Activated CD4-positive, alpha-beta T cell treated with anti-CD3 and anti-CD28 coated beads, Interleukin-2, amount 50 U/mL, for 4 hours (primary cell): ENCODE measurements at regions not wholly inside any gene's neighbourhood (a gene's known extent, or its start where the extent isn't known, plus 50 kb on each side); places are given as distances from the start of the nearest gene placed in this dataset.

Experiments
- DNase-seq, 2 experiments: peaks; one replicate each; pipeline ENCODE4 v3.0.0-alpha.2; 2020

DNA sequence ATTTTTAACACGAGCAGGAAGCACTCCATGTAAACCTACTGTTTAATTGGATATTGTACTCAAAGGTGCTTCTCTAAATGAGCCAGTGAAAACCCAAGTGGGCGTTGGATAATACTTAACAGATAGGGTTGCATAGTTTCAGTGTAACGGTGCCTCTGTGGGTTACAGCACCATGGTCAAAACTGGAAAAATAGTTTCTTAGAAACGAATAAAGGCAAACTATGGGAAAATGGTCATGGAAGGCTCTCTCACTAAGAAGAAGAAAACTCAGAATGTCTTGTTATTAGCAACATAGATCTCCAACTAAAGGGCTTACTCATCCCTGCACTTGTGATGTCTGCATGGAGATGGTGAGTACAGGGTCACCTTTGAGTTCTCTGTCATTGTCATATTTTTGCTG is 59.1 kb upstream of the NEDD9 start:
- DNase-seq: no peak

DNA sequence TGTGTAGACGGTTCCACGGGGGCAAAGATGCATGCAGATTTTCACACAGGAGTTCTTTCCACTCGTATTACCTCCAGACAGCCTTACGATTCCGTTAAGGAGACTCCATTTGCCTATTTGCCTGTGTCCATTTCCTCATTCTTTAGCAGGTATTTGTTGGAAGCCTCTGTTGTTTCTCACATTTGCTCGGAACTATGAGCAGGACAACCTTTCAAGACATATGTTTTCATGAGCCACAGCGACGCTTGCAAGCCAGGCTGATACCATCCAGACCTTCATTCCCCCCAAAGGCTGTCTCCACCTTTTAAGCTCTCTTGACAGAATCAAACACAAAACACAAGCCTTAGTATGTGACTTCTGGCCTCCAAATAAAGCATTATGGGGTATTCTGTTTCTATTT is 57.6 kb upstream of the NEDD9 start:
- DNase-seq: no peak

DNA sequence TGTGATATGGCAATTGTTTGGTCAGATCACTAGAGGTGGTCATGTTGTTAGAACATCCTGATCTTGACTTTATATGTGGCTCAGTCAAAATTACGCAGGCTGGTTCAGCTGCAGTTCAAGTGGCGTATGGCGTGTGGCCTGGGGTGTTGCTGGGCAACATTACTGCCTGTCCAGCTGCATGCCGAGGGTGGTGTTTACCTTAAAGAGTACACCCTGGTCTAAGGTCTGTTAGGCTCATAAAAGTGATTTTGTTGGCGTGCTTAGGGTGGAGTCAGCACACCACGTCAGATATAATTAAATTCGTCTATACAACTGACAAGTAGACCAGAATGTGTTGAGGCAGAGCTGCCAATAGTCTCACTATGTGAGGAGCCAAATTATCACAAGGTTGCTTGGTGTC is 55.6 kb upstream of the NEDD9 start:
- no peak for DNase-seq

DNA sequence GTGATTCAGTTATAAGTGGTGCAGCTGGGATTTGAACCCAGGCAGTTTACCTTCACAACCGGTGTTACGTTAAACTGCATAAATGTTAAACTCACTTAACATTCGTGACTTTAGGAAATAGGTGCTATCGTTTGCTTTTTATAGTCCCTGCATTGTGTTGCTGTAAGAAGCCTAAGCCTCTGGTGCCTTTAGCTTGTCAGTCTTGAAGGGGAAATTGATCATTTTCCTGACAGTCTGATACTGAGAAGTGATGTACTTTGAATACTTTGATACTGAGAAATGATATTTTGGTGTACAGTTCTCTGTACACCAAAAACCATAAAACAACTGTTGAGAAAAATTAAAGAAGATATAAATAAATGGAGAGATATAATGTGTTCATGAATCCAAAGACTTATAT is 52.5 kb upstream of the NEDD9 start:
- no peak for DNase-seq

DNA sequence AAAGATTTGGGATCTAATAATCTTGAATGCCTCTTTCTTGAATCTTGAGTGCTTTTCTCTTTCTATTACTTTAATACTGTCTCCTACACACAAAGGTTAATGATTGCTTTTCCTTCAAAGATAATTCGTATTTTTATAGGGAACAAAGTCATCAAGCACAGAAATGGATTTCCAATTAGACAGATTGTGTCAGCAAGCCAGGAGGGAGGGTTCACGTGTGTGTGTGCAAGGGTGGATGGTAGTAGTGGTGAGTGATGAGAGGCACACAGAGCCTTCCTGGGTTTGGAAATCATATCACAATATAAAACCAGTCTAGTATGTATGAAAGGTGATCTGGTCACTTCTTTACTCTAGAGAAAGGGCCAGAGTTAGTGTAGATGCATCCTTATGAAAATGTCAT is 51.2 kb upstream of the NEDD9 start:
- DNase-seq: no peak

DNA sequence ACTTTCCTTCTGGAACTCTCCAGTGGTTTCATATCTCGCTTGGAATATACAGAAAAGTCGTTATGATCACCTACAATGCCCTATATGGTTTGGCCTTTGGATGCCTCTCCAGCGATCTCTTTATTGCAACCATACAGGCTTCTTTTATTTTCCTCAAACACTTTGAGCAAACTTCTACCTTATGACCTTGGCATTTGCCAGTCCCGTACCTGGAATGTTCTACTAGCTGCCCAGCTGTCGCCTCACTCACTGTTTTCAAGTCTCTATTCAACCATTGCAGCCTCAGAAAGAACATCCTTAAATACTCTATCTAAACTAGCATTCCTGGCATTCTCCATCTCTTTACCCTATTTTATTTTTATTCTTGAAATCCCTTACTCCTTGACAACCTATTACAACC is 50.4 kb upstream of the NEDD9 start:
- no peak for DNase-seq
